Activated CD4-positive, alpha-beta T cell treated with anti-CD3 and anti-CD28 coated beads, Interleukin-2, amount 50 U/mL, for 48 hours (primary cell): ENCODE measurements at regions not wholly inside any gene's neighbourhood (a gene's known extent, or its start where the extent isn't known, plus 50 kb on each side); places are given as distances from the start of the nearest gene placed in this dataset.
A peak's percentile ranks its signal among the peaks of the same experiment; 100 is the strongest.

Source experiments
- DNase-seq, 2 experiments: peaks; one replicate each; pipeline ENCODE4 v3.0.0-alpha.2; 2020

DNA sequence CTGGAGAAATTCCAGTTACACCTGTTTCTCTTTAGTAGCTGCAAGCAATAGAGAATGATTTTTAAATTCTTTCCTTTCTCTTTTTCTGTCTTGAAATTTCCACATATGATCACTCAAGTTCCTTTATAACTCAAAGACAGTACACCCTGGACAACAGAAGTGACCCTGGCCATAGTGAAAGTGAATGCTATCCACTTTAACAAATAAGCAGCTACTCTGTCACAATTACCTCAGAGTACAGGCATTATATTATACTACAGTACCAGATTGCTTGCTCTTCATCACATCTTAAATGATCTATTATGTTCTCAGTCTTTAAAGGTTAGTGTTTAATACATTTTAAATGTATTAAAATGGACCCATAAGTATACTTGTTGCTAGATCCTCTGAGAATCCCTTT lies 136.2 kb downstream of the KLF12 start:
- no peak for DNase-seq

DNA sequence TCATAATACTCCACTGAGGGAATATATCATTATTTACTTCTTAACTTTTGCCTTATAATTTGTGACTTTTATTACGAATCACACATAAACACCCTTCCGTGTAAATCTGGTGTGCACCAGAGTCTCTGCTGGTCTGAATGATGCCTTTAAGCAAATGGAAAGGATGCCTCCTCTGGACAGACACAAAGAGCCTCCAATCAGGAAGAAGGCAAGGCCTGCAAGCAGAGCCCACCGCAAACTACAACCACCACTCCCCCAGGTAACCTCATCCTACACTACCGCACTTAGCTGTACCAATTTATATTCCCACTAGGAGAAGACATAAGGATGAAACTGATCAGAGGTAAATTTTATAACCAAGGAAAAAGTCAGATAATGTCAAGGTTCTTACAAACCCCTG lies 137.6 kb downstream of the KLF12 start:
- no peak for DNase-seq

DNA sequence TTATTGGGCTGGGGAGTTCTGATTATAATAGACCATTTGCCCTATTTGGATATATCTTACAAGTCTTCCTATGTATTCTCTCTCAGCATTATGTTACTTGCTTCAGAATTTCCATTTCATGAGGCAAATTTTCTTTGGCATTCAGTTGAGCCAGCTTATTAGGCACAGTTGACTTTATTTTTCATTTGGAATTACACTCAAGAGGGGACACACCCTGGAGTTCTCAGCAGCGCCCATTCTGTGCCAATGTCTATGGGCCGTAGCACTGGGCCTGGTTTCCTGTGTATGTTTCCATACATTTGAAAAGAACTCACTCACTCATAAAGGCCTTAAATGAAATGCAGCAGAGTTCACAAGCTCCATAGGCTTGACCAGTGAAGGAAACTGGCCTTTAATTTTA lies 138.5 kb downstream of the KLF12 start:
- DNase-seq = no peak

DNA sequence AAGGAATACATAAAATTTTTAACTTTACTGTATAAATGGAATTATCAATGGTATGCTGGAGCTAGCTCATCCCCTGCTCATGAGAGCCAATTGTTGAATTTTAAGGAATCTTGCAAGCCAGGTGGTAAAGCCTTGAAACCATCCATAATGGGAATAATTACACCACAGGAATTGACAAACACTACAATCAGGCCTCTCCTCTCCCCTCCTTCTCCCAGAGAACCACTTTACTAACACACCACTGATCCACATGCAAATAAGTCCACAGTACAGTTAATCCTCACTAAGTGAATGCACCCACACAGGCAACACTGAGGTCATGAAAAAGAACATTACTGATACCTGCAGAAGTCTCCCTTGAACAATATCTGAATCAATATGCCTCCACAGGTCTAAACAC lies 140.5 kb downstream of the KLF12 start:
- DNase-seq = no peak

DNA sequence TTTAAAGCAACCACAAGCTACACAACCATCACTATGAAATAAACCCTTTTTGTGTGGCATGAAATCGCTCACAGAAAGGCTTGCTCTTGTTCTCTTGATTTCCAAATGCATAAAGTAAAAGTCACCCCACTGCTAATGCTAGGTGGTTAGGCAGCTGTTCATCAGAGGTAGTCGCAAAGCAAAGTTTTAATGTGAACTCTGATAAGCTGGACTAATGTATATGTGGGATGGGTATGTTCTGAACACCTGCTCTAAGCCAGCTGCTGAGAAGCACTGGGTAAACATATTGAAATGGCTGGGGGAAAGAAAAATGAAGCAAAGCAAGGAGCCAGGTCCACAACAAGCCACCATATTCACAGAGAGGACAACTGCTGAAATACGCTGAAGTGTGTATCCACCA lies 142.3 kb downstream of the KLF12 start:
- no peak for DNase-seq

DNA sequence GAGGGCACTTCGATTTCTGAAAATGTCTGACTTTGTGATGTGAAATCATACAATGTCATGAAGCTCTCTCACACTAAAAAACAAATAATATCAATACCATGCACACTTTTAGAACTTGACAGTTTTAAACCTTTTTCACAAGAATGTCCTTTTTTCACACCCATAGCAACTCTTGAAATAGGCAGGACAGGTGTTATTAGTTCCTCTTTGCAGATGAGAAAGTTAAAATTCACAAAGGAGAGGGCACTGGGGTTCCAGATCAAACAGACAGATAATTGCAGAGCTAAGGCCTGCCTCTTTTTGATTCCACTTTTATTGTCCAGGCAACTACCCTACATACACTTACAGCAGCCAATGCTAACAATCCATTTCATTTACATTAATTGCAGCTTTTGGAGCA lies 142.8 kb downstream of the KLF12 start:
- no peak for DNase-seq

DNA sequence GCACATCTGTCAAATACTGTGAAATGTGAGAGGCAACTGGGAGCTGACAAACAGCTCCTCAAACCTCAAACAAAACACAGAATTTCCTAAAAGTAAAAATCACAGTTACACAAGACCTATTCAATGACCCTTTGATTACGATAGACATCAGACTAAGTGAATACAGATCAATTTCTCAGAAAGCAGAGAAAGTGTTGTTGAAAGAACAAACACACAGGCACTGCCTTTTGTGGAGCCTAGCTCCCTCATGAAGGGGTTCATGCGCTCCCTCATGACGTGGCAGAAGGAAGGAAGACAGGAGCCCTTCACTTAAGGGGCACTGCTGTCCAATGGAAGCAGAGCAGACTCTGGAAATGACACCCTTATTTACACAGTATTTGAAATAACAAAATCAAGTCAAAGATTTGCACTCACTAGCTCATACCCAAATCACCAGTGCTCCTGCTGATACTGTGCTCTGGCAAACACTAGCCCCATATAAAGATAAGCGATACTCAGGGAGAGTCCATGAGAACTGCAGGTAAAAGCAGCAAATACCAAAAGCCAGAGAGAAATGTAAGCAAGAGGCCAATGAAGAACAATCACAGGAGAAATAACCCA lies 144.9 kb downstream of the KLF12 start:
- DNase-seq = no peak

DNA sequence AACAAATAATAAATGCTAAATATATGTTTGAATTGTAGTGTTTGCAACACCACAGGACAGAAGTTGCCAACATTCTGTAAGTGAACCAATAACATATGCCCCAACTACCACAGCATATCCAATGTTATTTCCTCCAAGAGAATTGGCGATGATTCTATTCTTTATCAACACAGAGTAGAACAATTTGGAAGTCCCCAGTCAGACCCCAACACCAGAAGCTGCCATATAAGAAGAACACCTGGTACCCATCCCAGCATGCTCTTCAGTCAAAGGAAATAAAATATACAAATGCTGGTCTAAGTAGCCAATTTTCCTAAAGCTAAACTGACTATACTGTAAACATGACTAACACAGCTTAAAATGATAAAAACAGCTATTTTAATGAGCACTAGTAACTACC lies 145.7 kb downstream of the KLF12 start:
- DNase-seq = no peak

DNA sequence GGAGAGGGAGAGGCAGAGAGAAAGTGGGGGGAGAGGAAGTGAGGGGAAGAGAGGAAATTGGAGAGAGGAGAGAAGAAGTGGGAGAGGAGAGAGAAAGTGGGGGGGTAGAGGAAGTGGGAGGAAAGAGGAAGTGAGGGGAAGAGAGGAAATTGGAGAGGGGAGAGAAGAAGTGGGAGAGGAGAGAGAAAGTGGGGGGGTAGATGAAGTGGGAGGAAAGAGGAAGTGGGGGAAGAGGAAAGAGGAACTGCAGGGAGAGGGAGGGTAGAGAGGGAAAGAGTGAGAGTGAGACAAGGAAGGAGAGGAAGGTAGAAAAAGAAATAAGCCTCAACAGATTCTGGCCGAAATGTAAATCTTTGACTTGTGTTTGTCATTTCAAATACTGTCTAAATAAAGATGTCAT lies 146.6 kb downstream of the KLF12 start:
- DNase-seq = no peak

DNA sequence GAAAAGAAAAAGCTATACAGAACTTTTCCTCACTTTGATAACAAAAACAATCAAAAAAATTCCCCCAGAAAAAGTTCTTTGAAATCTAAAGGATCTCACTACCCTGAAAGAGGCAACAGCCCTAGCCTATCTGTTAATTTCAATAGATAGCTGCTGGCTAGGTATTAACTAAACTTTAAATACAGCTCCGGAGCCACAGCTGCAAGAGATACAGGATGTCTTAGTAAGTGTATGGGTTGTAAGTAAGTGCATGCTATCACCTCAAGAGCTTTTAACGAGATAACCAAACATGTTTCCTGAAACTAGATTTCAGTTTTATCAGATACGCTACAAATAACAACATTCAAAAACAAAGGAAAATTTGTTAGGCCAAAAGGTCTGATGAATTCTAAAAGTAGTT lies 148.4 kb downstream of the KLF12 start:
- DNase-seq = no peak

DNA sequence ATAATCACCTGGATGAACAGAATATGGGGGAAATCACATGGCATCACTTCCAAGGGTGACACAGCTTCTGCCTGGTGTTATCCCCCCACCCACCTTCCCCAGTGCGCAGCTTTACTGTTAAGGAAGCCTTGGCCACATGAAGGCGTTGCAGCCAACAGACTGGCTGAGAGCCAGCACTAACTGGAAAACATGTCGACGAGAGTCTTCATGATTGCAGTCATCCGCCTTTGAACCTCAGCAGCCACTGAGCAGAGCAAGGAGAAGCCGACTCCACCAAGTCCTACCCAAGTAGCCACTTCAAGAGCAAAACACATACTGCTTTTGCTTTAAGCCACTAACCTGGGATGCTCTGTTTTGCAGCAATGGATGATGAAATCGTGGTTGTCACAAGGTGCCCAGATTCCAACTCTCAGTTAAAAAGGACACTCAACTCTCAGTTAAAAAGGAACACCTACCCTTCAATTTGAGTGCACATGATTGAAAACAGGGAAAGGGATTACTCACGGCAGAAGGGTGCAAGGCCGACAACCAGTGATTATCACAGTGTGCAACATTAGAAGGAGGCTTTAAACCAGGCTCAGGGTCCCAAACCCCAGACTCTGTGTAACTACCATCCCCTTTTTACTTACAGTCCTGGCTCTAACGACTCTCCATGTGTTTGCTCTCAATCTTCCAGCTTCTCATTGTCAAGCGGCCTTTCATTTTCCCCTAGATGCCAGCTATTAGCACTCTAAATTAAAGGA lies 149.1 kb downstream of the KLF12 start:
- peak; percentile 73 to 82 for DNase-seq

DNA sequence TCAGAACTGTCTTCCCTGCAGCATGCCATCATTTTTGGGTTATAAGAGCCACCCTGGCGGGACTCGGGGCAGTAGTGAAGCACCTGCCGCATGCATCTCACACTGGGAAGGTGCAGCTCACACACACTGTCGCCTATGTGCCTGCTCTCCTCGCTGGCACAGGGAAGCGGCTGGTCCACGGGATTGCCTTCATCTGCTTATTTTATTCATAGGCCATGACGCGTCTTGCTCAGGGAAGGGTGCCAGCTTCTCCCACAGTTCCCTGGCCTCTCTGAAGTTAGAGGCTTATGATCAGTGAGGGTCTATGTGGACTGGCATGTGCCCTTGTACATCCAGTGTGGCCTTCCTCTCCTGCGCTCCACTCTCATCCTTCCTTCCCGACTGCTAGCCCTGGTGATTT lies 150.0 kb downstream of the KLF12 start:
- no peak for DNase-seq

DNA sequence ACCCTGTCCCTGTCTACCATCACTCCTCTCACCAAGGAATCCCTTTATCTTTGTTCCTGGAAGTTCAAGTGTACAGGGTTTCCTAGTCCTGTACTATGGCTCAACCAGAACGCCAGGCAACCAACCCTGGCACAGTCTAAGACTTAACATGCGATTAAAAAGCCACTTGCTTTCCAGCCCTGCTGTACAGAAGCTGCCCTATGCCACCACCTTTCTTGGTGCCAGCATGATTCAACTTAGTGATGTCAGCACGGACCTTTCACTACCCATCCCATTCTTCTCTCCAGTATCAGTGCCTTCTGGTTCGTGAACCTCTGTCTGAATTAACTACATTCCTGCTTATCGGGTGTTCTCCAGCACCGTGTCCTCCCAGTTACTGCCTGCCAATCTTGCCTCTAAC lies 151.1 kb downstream of the KLF12 start:
- no peak for DNase-seq

DNA sequence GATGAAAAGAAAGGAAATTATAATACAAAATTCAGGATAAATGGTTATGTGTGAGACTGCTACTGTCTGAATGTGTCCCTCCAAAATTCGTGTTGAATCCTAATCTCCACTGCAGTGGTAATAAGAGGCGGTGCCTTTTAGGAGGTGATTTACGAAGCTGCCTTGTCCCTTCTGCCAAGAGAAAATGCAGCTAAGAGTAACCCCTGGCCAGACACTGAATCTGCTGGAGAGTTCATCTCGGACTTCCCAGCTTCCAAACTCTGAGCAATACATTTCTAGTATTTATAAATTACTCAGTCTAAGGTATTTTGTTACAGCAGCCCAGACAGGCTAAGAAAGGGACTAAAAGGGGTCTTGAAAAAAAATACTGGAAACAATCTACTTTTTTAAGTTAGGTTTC lies 152.6 kb downstream of the KLF12 start:
- DNase-seq = no peak

DNA sequence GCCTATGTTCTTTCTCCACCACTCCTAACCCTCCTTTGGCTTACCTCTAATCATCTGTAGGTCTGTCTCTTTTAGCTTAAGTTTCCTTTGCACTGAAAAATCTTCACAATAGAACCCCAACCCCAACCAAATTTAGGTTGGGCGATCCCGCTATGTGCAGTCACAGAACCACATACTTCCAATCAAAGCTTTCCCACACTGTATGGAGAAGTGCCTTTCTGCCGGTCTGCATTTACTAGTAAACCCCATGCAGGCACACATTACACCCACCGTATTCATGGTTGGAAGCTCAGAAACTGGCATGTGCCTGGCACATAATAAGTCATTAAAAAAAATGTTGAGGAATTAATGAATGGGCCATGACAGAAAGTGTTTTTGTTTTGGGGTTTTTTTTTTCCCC lies 158.4 kb downstream of the KLF12 start:
- no peak for DNase-seq

DNA sequence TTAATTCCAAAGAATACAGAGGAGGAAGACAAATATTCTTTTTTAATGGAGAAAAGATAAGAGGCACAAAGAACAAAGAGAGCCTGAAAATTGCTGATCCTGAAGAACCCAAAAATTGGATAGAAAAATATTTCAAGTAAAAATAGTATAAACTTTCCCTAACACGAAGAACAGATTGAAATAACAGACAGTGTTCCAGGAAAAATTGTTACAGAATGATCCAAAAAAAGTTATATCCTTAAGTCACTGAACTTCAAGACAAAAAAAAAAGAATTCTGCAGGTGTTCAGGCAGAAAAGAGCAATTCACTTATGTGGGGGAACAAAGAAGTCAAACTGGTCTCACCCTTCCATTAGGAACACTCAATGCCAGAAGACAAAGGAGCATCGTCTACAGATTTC lies 160.2 kb downstream of the KLF12 start:
- no peak for DNase-seq

DNA sequence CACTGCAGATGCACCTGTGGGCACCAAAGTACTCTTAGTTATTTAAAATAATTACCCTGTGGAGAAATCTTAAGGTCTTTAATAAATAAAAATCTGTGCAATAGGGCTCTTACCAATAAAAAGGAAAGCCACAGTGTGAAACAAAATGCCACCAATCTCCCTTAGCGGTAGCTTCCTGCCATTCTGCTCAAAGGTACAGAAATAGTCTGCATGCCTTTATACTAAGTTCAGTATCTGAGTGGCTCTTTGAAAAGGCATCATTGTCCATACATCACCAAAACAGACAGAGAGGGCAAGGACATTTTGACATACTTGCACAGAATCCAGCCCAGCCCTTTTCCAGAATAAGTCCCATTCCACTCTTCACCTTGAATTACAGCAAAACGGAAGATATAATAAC lies 161.0 kb downstream of the KLF12 start:
- no peak for DNase-seq

DNA sequence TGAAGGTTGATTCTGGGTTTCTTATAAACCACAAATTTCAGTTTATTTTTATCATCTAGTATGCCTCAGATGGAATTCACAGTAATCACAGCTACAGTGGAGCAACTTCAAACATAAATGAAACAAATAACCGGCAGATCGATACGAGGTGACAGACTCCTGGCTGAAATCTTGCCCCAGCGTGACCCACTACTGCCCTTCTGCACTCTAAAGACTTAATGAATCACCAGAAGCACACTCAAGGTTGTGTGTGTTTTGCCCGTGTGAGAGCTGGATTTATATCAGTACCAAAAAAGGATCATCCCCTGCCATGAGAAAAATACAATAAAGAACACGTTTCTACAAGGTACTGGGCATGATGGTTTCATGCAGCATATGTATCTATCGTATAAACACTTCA lies 161.7 kb downstream of the KLF12 start:
- no peak for DNase-seq

DNA sequence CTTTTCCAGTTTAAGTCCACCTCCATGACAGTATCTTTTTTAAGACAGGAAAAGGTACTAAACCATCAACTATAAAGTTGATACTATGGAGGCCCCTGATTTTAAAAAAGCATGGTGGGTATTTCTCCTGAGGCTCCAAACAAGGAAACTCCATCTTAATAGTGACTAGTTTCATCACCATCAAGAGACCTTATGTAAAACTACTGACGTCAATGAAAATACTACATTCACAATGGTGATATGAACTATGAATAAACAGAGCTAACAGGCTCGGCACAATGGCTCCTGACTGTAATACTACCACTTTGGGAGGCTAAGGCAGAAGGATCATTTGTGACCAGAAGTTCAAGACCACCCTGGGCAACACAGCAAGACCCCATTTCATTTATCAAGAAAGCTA lies 162.7 kb downstream of the KLF12 start:
- no peak for DNase-seq

DNA sequence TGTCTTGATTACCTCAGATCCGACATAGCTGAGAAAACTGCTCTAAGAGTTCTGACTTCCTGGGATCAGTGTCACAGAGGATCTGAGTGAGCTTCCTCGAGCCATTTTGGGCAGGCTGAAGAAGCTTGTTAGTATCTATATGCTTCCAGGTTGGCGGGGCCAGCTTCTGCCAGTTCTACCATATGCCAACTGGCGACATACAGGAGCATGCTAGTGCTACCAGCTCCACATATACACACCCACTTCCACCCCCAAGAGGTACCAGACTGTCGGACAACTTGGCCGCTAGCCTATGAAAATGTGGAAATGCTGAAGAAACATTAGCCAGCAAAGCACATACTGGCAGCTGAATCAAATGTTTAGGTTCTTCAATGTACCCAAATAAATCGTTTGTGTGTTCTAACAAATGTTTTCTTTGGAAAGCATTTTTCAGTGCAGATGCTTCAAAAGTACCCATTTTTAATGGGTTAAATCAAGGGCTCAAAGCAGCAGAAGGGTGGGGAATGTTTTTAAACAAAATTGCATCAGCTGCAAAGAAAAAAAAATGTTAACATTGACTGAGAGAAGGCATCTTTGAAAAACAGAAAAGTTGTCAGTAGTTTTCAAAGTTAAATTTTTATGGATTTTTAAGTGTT lies 163.7 kb downstream of the KLF12 start:
- no peak for DNase-seq

DNA sequence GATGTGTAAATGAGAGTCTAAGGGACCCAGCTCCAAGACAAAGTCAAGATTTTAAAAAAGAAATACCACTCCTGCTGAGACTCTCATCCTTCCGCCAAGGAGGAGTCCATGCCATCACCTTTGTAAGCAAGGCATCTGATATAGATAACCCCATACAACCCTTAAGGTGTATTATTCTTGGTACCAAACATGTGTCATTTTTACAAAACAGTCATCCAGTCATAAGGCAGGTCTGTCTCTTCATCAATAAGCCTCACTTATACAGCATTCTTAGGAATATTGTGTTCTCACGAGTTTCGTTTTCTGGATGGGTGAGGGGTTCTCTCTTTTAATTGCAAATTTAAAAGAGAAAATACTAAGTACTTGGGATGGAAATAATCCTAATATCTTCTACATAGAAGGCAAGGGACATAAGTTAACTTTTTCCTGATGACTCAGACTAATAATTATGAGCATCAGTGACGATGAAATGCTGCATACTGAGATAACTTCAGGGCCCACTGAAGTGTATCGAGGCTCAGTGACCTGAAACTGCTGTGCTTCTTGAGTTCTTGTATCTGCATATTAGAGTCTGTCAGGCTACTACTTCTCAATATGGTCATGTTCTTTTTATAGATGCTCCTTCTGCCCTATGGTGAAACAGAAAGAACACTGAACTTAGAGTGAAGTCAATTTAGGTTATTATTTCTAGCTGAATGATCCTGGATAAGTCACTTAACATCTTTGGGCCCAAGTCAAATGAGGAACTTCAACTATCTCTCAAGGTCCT lies 166.6 kb downstream of the KLF12 start:
- no peak for DNase-seq

DNA sequence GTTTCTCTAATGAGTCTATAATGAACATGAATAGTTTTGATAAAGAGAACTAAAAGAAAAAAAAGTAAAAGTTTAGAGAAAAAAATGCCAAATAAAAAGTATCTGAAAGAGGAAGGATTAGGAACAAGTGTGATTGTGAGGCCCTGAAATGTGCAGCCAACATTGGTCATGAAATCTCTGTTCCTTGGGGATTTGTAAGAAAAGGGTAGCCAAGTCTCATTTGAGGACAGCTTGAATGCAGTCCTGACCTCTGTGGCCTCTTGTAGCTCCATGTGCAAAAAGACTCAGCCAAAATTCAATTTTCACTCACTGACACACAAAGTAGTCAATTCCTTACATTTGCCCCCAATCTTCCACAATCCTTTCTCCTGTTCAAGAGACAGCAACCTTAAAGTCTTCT lies 167.9 kb downstream of the KLF12 start:
- DNase-seq = no peak

DNA sequence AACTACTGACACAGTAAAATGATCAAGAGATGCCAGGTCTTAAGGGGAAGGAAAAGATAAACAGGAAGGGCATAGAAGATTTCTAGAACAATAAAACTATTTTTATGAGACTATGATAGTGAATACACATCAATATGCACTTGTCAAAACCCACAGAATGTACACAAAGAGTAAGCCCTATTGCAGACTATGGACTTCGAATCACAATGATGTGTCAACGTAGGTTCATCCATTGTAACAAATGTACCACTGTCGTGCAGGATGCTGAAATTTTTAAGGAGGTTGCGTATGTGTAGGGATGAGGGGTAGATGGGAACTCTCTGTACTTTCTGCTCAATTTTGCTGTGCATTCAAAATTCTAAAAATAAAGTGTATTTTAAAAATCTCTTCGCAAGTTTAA lies 171.9 kb downstream of the KLF12 start:
- no peak for DNase-seq

DNA sequence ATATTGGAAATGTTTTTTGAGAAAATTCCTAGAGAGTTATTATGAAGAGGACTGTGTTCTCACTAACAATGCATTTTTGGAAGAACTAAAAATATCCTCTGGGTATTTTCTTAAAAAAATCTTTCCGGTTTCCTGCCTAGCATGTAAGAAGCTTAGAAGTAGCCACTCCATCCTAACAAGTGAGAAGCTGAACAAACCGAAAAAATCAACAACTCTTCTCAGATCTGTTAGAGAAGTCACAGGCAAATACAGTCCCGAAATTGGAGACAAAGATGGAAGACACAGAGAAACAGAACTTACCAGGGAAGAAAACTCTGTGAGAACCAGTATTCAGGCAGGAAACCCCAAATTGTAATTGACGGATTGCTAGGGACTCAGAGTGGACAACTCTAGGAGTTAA lies 173.0 kb downstream of the KLF12 start:
- no peak for DNase-seq
